ENCODE measurements at regions not wholly inside any gene's neighbourhood (a gene's known extent, or its start where the extent isn't known, plus 50 kb on each side); places are given as distances from the start of the nearest gene placed in this dataset.
"Not testable (repeated sequence)": the region's sequence is repeated elsewhere in the genome, so short reads cannot be mapped to it uniquely, and the experiment has no call there.

DNA sequence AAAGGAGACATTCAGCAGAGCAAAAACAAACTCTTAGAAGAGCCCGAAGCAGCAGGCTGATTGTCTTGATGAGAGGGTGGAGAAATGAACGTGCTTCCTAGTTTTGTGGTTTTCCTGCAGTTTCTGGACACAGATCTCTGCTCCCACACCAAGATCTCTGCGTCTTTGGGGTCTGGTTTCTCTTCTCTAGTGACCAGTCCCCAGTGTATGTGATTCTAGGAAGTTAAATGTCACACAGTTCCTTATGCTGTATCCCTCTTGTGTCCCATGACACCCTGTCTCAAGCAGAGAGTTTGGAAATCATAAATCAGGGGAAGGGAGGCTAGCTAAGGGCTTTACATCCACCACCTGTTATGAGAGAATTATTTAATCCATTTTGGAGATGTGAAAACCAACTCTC is 55.4 kb upstream of the KLF14 start:
- DNase-seq (ENCODE audit: low read depth in 4 of 4, low spot score in 1 of 4): no peak

- no peak for DNase-seq (ENCODE audit: low read depth in 4 of 4, low spot score in 1 of 4)
These were observed 57.7 kb upstream of the KLF14 start for GRCh38 chr7:130791746-130792145.

GRCh38 chr7:130793855-130794618 is 60.0 kb upstream of the KLF14 start:
- DNase-seq (ENCODE audit: low read depth in 4 of 4, low spot score in 1 of 4): no peak

- no peak for DNase-seq (ENCODE audit: low read depth in 4 of 4, low spot score in 1 of 4)
These were observed 60.6 kb upstream of the KLF14 start for GRCh38 chr7:130794619-130794922.

- not testable (repeated sequence) for DNase-seq (ENCODE audit: low read depth in 4 of 4, low spot score in 1 of 4)
These were observed 62.4 kb upstream of the KLF14 start for GRCh38 chr7:130796425-130796824.

- no peak for DNase-seq (ENCODE audit: low read depth in 4 of 4, low spot score in 1 of 4)
These were observed 69.1 kb upstream of the KLF14 start for GRCh38 chr7:130803127-130803526.

DNA sequence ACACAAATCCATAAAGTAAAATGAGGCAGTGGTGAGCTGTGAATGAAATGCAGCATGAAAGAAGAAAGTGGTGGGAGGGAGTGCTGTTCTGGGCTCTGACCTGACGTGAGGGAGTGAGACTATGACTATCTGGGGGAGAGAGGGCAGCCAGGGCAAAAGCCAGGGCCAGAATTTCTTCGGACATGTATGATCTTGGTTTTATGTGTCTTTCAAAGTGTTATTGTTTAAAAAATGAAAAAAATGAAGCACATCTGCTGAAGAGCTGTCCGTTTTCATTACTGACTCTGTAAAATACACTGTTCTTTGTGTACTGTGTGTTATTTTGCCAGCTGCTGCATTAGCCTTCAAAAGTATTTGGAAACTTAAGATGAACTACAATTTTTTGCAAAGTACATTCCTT is 70.2 kb upstream of the KLF14 start:
- DNase-seq (ENCODE audit: low read depth in 4 of 4, low spot score in 1 of 4): no peak

- DNase-seq (ENCODE audit: low read depth in 4 of 4, low spot score in 1 of 4): not testable (repeated sequence)
These were observed 78.8 kb upstream of the KLF14 start for GRCh38 chr7:130812819-130813218.

DNA sequence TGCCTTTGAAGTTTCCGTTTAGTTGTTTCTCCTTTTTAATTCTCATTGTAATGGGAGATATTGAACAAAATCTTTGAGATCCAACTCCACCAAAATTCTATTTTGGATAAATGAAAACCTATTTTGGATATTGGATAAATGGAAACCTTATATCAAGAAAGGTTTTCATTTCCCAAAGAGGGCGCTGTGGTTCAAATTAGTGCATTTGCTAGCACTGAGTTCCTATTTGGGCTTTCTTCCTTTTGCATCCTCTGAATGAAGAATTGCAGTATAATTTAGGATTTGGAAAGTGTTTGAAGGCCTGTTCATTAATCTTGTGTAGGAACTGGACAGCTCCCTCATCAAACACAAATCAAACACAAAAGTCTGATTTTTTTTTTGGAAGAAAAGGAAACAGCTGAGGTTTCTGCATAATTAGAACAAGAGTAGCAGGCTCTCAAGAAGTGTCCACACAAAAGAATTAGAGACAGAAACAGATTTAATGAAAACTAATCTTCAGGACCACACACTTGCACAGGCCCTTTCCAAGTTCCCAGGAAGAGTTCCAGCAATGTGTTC is 80.8 kb upstream of the KLF14 start:
- no peak for DNase-seq (ENCODE audit: low read depth in 4 of 4, low spot score in 1 of 4)

DNA sequence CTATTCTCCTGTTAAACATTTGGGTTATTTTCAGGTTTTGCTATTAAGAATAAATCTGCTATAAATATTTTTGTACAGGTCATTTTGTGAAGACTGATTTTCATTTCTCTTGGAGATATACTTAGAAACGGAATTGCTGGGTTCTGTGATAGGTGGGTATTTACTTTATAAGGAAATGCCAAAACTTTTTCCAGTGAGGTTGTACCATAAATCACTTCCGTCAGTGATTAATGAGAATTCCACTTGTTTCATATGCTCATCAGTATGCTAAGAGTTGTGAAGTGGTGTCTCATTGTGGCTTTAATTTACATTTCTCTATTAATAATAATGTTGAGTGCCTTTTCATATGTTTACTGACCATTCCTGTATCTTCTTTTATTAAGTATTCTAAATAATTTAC is 84.0 kb upstream of the KLF14 start:
- DNase-seq (ENCODE audit: low read depth in 4 of 4, low spot score in 1 of 4): no peak

DNA sequence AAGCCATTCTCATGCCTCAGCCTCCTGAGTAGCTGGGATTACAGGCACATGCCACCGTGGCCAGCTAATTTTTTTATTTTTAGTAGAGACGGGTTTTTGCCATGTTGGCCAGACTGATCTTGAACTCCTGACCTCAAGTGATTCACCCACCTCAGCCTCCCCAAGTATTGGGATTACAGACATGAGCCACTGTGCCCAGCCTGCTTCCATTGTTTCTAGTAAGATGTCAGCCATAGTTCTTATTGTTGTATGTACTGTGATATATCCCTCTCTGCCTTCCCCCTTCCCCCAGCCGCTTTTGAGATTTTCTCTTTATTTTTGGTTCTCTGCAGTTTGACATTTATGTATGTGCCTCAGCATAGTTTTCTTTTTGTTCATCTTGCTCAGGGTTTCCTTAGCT is 87.9 kb upstream of the KLF14 start:
- DNase-seq (ENCODE audit: low read depth in 4 of 4, low spot score in 1 of 4): no peak

GRCh38 chr7:130822642-130823041 is 88.6 kb upstream of the KLF14 start:
- DNase-seq (ENCODE audit: low read depth in 4 of 4, low spot score in 1 of 4): no peak

GRCh38 chr7:130823060-130823459 is 89.1 kb upstream of the KLF14 start:
- no peak for DNase-seq (ENCODE audit: low read depth in 4 of 4, low spot score in 1 of 4)

- DNase-seq (ENCODE audit: low read depth in 4 of 4, low spot score in 1 of 4): no peak
These were observed 91.8 kb upstream of the KLF14 start for GRCh38 chr7:130825819-130826218.

DNA sequence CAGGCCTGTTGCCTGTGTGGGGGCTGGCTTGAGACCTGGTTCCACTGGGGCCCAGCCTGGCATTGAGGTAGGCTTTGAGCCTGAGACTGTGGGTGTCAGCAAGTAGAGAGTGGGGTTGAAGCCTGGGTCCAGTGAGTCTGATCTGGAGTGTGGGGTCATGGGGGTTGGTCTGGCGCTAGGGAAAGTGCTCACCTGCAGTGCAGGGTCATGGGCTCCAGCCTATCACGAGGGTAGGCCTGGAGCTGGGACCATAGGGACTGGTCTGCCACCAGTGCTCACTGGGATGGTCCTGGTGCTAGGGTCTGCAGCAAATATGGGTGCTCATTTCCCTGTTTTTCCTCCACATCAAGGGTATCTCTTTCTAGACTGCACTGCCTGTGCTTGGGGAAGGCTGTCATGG is 95.4 kb upstream of the KLF14 start:
- no peak for DNase-seq (ENCODE audit: low read depth in 4 of 4, low spot score in 1 of 4)

GRCh38 chr7:130831322-130831721 is 97.3 kb upstream of the KLF14 start:
- no peak for DNase-seq (ENCODE audit: low read depth in 4 of 4, low spot score in 1 of 4)

GRCh38 chr7:130831817-130832481 is 97.9 kb upstream of the KLF14 start:
- no peak for DNase-seq (ENCODE audit: low read depth in 4 of 4, low spot score in 1 of 4)

GRCh38 chr7:130838738-130839137 is 104.7 kb upstream of the KLF14 start:
- no peak for DNase-seq (ENCODE audit: low read depth in 4 of 4, low spot score in 1 of 4)

DNA sequence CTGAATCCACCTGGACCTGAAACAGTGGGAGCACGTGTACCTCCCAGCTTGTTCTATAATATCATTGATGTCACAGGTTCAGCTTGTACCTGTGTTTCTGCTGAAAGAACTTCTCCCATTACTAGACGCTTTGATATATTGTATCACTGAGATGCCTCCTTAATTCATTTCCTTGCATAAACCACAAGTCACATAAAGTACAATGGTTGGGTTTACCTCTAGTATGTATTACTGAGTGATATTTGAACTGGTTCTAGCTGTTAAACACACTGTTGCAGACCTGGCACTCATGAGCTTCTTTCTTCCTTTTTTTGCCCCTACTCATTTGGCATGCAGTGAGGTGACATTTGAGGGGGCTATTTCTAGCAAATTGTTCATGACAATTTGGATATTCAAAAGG is 106.6 kb upstream of the KLF14 start:
- no peak for DNase-seq (ENCODE audit: low read depth in 4 of 4, low spot score in 1 of 4)

- DNase-seq (ENCODE audit: low read depth in 4 of 4, low spot score in 1 of 4): no peak
These were observed 107.4 kb upstream of the KLF14 start for GRCh38 chr7:130841416-130841815.

GRCh38 chr7:130843703-130844102 is 109.7 kb upstream of the KLF14 start:
- DNase-seq (ENCODE audit: low read depth in 4 of 4, low spot score in 1 of 4): no peak

- DNase-seq (ENCODE audit: low read depth in 4 of 4, low spot score in 1 of 4): no peak
These were observed 111.0 kb upstream of the KLF14 start for GRCh38 chr7:130844811-130845580.
